ENCODE measurements at regions not wholly inside any gene's neighbourhood (a gene's known extent, or its start where the extent isn't known, plus 50 kb on each side); places are given as distances from the start of the nearest gene placed in this dataset.

DNA sequence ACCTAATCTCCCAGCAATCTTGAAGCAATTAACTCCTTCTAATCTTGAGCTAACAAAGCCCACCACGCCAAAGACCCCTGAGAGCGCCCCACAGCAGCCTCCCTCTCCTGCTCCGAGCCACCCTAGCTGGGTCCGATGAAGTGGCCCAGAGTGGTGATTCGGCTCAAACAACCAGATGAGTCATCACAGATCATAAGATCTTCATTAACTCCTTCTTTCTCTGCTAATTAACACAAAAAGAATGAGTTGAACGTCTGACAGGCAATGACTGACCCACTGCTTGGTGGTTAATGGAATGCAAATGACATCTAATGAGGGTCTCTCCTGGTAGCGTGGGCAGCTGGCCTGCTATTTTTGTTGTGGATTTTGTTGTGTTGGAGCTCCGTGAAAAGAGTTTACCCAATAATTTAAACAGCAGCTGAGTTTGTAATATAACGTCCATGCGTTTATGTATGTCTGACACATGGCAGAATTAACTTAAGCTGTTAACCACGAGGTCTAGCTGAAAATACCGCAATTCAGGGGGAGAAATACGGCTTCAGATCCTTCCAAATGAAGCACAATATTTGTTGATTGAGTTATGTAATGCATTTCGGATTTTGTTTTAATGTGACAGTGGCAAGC is 161.4 kb downstream of the RAB11FIP2 start:
- no peak for DNase-seq

DNA sequence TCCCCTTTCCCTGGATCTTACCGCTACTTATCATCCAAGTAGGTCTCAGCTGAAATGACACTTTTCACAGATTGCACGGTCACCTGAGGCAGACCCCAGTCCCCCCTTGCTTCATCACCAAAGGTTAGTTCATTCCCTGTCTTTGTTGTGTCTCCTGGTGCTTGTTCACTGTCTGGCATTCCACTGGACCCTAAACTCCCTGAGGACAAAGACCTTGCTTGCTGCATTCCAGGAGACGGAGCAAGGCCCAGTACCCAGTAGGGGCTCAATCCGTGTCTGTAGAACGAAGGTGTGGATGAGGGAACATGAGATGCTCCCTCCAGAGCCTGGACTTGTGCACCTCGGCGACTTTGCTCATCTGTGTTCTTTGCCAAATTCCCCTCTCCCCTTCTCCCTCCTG is 160.0 kb downstream of the RAB11FIP2 start:
- DNase-seq, result no peak

DNA sequence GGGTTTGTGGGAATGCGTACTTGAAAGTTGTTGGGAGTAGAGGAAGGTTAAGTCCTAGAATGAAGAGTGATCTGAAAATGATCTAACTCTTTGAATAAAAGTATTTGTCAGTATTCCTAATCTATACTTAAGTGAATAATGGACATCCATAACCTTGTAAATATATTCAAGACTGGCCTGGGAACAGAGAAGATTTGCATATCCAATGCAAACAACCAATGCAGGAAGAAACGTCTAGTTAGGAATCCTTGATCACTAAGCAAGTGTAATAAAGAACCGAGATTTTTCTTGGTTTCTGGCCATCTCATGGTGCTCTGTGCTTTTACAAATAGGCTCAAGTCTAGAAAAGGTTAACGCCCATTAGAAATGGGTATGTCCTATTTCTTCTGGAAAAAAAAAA is 157.1 kb downstream of the RAB11FIP2 start:
- no peak for DNase-seq

DNA sequence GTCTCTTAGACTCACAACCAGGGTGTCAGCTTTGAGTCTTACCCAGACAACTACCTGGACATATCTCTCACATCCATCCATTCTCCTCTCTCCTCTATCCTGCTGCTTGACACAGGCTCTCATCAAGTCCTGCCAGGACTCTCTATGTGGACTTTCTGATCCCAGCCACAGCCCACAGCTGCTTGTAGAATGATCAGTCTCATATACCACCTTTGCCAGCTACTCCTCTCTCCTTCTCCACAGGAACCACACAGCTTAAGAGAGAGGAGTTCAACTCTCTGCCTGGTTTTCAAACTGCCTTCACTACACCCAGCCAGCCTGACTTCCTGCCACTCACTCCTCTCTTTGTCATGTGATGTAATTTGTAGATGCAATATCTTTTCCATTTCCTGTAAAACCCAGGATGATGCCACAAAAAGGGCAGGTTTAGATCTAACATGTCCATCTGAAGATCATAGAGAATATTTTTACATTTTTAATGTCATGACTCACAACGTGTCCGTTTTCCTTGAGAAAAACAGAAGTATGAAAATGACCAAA is 154.0 kb downstream of the RAB11FIP2 start:
- DNase-seq, result no peak

DNA sequence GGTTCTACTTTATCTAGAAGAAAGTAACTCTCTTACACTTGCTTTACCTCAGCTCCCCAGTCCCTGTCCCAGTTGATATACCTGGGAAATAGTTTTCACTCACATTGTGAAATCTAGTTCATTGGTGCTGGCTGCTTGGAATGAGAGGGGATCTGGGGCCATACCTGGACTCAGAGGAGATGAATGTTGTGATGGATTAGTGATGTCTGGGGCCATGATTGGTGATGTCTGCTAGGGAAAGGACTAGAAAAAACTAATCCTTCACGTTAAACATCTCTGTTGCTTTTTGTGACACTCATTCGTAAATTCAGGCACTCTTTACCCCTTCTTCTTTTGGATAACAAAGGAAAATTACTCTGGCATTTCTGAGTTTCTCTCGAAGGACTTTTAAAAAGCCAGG is 152.4 kb downstream of the RAB11FIP2 start:
- DNase-seq, result no peak

DNA sequence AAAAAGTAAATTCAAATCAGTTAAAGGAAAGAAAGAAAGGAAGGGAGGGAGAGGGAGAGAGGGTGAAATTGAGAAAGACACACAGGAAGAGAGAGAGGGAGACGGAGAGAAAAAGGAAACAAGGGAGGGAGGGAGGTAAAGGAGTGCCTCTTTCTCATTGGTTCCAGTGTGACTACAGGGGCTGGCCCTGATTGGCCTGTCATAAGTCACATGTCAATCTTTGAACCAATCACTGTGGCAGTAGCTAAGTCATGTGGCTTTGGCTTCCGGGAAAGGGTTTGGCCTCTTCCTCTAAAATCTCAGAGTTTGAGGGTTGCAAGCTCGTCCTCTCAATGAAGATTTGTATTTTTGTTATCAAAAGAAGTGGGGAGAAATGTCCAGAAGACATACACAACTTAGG is 150.2 kb downstream of the RAB11FIP2 start:
- DNase-seq, result no peak

DNA sequence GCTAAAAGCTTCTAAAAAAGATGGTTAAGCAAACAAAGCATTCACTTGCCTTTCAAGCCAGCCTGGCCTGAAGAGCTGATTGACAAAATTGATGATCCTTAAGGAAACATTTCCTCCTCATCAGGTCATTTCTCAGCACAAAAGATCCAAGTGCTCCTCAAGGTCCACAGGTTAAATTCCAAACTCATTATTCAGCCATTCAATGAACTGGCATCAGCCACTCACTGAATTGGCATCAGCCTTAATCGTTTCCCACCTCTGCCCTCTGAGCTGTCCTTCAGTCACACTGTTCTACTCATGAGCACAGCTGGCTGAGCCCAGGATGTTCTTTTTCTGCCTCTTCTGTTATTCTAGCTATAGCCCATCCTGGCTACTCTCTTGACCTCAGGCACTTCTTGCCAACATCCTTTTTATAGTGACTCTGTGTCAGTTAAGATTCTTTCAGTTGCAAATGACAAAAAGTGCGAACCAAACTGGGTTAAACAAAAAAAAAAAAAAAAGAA is 147.5 kb downstream of the RAB11FIP2 start:
- DNase-seq, result no peak

DNA sequence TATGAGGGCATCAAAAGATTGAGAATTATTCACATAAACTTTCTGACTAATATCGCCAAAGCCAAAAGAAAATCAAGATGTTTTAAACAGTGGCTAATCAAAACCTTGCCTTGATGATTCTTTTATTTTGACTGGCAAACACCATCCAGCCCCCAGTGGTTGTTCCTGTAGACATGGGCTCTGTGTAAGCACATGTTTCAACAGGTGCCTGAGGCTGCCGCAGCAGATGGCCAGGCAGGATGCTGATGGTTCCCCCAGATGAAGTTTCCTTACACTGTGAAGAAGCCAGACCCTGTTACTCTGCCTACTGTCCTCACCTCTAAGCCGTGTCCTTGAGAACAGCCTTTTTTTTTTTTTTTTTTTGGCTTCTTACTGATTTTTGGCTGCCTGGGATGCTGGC is 146.5 kb downstream of the RAB11FIP2 start:
- no peak for DNase-seq

DNA sequence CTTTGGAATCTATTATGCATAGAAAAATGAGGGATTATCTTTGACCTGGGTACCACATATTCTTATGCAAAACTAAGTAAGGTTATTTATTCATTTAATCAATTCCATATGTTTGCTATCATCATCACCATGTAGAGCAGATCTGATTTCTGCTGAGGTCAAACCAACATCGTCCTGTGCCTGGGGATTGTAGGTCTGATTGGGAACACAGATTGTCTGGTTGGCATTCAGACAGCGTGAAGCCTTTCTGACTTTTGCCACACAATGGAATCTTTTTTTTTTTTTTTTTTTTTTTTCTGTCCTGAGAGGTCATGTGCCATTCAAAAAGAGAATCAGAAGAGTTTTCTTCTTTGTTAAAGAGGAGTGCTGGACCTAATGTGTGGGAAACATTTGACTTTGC is 142.9 kb downstream of the RAB11FIP2 start:
- no peak for DNase-seq

DNA sequence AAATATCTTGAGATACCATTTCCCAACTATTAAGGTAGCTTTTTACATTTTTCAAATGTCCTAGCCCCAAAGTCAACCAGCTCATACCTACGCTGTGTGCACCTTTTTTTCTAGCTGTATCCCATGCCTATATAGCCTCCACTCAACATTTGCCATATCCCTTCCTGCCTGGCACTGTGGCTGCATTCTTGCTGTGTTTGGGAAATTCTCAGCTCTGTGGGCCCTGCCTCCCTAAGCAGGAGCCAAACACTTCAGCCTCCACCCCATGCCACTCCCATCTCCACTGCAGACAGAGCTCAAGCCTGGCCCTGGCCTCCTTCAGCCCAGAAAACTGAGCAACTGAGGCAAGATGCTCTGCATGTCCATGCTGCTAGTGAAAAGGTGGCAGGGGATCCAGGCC is 141.3 kb downstream of the RAB11FIP2 start:
- no peak for DNase-seq

DNA sequence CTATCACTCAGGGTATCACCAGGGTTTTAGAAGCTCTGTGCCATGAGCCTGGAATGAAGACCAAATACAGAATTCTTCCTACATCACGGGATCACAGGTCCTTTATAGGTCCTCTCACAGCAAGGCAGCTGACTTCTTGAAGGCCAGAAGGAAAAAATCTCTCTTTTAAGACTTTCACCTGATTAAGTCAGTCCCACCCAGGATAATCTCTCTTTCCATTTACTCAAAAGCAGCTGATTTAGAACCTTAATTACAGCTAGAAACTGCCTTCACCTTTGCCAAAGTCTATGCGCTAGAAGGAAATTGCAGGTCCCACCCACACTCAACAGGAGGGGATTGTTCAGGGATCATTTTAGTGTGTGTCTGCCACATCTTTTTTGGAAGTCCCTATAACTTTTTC is 135.1 kb downstream of the RAB11FIP2 start:
- DNase-seq, result no peak

DNA sequence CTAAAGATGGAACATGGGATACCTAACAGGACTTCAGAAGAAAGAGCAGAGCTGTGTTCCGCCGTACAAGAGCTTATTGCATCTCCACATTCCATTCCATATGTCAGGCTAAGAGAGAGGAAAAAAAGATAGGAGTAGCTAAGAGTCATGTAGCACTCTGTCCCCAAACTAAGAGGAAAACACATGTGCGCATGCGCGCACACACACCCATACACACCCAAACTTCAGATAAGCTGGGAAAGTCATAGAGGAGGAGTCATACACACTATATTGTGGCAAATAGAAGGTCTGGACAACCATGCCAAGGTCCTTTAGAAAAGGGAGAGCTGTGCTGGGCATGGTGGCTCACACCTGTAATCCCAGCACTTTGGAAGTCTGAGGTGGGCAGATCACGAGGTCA is 132.4 kb downstream of the RAB11FIP2 start:
- no peak for DNase-seq

DNA sequence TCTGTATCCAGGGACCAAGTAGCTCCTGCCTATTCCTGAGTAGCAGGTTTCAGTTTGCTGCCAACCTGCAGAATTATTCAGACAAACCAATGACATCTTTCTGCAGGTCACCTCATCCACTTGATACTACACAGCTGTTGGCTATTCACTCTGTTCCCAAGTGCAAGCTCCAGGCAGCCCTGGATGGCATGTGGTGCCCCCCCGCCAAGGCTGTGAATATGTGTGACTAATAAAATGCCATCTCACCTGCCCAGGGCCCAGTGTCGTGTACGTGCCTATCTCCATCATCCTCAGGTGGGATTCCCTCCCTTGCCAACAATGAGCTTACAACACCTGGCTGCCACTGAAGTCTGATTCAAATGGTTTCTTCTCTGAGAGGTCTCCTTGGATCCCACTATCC is 125.8 kb downstream of the RAB11FIP2 start:
- no peak for DNase-seq

DNA sequence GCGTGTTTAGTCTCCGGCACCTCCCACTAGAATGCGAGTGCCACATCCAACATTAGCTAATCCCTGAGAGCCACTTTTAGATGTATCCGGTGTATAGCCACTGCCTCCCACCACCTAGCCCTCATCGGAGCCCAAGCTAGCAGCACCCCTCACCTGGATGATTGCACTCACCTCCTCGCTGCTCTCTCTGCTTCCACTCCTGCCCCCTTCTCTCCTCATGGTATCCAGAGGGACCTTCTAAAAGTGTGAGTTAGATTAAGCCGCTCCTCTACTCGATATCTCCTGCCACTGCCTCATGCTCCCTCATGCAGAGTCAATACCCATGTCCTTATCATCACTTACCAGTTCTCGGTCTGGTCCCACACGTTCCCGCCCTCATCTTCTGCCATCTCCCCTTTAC is 125.3 kb downstream of the RAB11FIP2 start:
- DNase-seq, result no peak

DNA sequence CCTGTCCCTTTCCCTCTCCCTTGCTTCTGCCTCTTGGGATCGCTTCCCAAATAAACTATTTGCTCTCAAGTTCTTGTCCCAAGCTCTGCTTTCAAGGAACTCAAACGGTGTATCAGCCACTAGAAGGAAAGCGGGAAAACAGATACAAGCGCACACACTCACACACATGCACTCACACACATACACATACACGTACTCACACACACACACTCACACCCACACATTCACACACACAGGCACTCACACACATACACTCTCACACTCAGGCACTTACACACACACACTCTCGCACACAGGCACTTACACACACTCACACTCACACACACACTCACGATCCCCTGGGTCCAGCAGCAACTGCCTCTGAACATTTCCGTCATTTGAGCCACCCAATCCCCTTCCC is 121.9 kb downstream of the RAB11FIP2 start:
- no peak for DNase-seq

DNA sequence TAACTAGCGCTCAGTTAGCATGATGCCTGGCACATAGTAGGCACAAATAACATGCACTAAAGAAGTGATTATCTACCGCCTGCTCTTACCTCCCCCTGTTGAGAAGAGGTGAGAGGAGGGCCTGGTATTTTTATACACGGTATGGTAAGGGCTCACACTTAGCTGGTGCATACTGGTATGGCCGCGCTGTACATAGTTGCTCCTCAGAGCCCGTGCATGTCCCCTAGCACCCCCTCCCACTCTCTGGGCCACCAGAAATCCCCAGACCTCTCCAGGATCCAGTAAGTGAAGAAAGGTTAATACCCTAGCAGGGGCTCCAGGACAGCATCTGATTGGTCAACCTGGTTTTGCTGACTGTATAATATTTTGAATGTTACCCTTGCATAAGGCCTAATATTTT is 121.4 kb downstream of the RAB11FIP2 start:
- no peak for DNase-seq

DNA sequence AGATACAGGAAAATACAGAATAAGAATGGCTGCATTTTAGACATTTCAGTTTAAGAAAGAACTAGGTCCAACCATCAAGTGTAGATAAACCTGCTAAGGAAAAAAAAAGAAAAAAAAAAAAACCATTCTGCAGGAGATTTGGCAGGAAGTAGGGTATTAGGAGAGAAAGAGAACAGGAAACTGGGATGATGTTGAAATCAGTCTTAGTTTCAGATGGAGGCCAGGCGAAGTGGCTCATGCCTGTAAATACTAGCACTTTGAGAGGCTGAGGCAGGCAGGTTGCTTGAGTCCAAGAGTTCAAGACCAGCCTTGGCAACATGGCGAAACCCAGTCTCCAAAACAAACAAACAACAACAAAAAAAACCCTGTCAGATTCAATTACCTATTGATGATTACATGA is 120.2 kb downstream of the RAB11FIP2 start:
- DNase-seq, result no peak

DNA sequence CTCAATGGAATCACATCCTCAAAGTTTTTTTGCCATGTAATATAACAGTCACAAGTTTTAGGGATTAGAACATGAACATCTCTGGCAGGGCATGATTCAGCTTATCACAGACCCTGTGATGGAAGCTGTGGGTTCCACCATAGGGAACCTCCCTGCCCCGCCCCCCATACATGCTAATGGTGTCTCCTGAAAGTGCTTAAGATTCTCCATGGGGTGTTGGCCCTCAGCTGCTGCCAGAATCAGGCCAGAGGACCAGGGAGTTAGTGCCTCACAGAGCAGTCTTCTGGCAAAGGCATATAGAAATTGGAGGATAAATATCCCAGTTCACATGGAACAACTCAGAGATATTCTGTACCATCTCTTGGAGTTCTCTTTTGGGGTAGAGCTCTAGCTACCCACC is 119.4 kb downstream of the RAB11FIP2 start:
- DNase-seq, result no peak

DNA sequence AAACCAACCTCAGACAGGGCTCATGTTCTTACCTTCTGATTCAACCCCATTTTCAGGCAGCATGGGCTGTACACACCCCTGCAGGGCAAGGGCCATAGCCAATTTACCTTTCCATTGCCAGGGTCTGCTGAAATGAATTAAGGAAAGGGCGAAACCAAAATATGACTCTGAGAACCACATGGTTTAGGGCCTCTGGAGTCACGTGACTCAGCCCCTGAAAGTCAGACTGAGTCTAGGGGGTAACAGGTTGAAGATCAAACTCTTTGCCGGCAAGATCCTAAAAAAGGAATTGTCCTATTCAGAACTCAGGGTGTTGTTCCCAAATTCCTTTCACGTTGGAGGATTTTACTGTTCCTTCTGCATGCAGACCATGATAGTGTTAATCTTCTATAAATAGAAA is 118.9 kb downstream of the RAB11FIP2 start:
- no peak for DNase-seq

DNA sequence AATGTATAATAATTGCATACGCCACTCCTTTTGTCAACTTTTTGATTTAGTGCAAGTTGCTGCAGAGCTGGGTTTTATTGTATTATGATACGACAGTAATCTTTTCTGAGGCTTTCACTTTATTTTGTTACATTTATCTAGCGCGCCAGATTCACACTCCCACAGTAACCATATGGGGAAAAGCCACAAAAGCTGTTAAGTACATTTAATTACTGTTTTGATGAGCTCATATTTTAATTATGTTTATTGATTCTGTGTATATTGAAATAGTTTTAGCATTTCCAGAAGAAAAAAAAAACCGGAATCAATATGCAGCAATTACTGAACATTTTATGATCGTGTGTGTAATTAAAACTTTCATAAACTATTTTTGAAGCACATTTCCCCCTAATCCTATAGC is 118.5 kb downstream of the RAB11FIP2 start:
- DNase-seq, result no peak

DNA sequence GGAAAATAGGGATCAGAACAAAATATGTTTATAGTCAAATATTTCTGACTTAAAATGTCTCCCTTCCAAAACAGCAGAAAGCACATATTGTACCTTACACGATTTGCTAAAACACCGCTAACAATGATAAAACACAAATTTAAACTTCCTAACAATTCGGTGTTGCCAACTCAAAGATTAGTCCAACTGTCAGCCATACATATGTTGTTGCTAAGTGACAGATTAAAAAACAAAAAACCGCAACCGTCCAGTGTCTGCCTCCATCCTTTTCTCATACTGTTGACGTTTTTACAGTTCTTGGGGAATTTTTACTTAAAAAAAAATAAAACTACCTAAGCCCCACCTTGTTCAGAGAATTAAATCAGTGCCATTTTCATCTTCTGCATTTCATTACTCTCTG is 118.0 kb downstream of the RAB11FIP2 start:
- no peak for DNase-seq

DNA sequence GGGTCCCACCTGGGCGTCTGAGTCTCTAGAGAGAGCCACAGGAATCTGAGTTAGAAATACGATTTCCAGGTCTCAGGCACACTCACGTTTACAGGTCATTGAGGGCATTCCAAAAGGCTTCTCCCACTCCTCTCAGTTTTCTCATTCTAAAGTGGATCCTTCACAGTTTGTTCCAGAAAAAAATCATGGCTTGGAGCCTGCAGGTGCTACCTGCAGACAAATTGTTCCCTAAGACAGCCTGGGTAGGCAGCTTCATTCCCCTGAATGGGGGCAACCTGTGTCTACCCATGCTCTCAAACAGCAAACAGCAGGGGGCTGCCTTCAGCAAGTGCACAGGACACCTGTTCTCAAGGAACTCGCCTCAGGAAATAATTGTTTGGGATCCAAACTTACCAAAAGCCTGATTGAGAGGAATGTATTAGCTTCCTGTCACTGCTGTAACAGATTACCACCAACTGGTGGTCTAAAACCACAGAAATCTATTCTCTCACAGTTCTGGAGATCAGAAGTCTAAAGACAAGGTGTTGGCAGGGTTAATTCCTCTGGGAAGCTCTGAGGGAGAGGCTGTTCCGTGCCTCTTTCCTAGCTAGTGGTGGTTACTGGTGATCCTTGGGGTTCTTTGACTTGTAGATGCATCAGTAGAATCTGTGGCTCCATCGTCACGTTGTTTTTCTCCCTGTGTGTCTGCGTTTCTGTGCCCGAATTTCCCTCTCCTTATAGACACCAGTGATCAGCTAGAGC is 117.2 kb downstream of the RAB11FIP2 start:
- DNase-seq, result no peak

DNA sequence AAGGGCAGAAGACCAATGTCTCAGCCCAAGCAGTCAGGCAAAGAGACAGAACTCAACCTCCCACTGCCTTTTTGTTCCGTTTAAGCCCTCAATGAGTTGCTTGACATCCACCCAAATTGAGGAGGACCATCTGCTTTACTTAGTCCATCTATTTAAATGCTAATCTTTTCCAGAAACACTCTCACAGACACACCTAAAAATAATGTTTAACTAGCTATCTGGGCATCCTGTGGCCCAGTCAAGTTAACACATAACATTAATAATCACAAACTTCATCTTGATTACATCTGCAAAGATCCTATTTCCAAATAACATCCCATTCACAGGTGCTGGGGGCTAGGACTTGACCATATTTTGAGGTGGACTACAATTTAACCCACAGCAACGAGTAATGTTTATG is 115.7 kb downstream of the RAB11FIP2 start:
- DNase-seq, result no peak

DNA sequence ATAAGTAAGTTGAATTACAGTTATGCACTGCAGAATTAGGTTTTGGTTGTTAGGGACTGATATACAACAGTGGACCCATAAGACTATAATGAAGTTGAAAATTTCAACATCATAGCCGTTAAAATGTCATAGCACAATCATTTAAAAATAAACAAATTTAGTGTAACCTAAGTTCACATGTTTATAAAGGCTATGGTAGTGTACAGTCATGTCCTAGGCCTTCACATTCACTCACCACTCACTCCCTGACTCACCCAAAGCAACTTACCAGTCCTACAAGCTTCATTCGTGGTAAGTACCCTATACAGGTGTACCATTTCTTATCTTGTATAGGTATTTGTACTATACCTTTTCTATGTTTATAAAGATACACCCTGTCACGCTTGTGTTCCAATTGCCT is 113.7 kb downstream of the RAB11FIP2 start:
- DNase-seq, result no peak

DNA sequence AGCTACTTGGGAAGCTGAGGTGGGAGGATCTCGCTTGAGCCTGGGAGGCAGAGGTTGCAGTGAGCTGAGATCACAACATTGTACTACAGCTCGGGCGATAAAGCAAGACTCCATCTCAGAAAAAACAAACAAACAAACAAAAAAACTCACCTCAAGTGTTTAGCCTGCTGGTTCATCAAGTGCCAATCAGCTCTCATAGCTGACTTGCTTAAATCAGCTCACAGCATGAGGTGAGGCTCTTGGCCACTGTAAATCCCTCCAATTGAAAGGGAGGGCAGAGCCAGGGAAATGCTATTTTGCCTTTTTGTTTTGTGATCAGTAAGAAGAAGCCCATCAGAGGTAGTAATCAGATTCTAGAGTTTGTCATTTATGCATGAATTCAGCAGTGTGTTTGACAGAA is 112.3 kb downstream of the RAB11FIP2 start:
- no peak for DNase-seq
